SH-SY5Y (cell line): ENCODE measurements at regions not wholly inside any gene's neighbourhood (a gene's known extent, or its start where the extent isn't known, plus 50 kb on each side); places are given as distances from the start of the nearest gene placed in this dataset.
A peak's percentile ranks its signal among the peaks of the same experiment; 100 is the strongest.

Source experiments
- GATA2 ChIP-seq: IDR thresholded peaks from 2 replicates; pipeline ENCODE4 v1.6.1; 2011; ENCODE audit warnings: mild to moderate bottlenecking, low read depth, low read length
- GATA3 ChIP-seq: IDR thresholded peaks from 2 replicates; pipeline ENCODE4 v1.6.1; 2011; ENCODE audit warnings: low read depth, mild to moderate bottlenecking, low read length, moderate library complexity

DNA sequence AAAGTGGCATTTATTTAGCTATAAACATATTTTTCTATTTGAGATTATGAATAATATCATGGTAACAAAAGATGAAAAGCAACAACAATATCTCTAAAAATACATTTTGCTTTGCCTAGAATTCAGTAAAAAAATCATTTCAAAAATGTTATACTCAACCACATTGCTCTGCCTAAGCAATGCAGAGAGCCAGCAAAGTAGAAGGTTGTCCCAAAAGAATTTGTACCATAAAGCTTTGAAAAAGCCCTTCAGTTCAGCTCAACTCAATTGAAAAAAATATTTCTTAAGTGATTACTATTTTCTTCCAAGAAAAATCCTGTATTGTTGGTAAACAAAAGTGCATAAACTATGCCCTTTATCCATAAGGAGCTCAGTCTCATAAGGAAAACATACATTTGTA, 301.2 kb upstream of the ARSJ start:
- TF ChIP-seq GATA2 (no peak), GATA3 (no peak)

DNA sequence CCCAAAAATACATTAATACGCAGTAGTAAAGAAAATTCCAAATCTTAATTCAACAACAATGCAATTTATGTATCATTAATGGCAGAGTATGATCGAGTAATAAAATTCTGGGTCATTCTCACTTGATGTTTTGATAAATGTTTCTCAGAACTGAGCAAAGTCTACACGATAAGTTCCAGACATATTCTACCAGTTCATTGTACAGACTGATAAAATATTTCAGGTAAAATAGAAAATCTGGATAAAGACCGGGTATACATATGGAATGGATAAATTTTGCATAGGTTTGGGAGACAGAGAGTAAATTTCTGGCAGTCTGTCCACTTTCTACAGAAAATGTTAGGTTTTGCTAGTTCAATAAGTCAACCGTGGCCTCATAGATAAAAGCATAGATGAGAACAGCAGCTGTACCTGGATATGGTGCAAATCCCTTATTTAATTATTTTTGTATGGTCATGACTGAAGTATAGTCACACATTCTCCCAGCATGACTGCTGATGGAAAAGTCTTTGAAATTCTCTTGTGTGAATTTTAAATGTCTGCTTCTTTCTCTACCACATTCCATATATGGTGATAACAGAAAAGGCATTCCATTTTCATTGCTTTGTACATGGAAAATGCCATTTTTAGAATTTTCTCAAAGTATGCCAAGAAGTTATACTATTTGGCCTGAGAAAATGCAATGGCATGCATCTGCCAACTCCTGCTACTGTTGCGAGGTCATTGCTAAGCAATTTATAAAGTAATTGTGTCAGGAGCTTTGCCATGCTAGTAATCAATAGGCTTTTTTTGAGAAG, 301.9 kb upstream of the ARSJ start:
- TF ChIP-seq GATA2, result no peak
- no peak for TF ChIP-seq GATA3

DNA sequence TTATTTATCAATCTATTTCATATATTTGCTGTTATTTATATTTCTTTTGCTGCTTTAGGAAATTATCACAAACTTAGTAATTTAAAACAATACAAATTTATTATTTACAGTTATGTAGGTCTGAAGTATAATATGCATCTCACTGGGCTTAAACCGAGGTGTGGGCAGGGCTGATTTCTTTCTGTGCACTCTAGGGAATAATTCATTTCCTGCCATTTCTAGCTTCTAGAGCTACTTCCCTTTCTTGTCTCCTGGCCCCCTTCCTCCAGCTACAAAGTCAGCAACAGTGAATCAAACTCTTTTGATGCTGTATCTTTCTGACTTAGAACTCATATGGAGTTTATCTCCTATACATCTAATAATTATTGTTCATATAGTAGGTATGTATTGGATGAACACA, 303.5 kb upstream of the ARSJ start:
- no peak for TF ChIP-seq GATA3
- TF ChIP-seq GATA2, result no peak

DNA sequence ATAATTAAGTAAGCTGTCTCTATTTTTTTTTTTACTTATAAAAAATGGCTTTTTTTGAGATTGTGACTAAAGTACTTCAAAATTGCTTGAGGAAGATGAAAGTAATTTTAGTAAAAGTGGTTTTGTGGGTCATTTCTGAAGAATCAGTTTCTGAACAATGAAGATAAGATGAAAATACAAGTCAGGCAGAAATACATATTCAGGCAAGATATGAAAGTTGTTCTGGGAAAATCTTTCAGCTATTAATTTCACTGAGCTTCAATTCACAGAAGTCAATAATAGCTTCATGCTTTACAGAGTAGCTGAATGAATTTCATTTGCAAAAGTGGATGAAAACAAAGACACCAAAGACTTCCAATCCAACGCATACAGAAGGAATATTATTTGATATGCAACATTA, 305.2 kb upstream of the ARSJ start:
- TF ChIP-seq GATA3, result no peak
- TF ChIP-seq GATA2, result no peak

DNA sequence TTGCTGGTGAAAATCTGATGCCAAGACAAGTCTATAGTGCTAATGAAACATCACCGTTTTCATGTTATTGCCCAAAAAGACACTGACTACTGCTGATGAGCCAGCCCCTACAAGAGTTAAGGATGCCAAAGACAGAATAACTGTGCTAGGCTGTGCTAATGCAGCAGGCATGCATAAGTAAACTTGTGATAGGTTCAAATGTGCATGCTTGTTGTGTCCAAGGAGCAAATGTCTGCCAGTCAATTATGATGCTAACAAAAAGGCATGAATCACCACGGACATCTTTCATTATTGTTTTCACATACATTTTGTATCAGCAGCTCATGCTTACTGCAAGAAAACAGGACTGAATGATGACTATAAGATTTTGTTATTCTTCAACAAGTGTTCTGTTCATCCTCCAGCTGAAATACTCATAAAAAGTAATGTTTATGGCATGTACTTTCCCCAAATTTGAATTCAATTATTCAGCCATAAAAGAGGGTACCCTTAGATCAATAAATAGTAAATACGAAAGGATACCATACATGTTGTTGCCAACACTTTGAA, 306.9 kb upstream of the ARSJ start:
- TF ChIP-seq GATA2 (no peak), GATA3 (no peak)

DNA sequence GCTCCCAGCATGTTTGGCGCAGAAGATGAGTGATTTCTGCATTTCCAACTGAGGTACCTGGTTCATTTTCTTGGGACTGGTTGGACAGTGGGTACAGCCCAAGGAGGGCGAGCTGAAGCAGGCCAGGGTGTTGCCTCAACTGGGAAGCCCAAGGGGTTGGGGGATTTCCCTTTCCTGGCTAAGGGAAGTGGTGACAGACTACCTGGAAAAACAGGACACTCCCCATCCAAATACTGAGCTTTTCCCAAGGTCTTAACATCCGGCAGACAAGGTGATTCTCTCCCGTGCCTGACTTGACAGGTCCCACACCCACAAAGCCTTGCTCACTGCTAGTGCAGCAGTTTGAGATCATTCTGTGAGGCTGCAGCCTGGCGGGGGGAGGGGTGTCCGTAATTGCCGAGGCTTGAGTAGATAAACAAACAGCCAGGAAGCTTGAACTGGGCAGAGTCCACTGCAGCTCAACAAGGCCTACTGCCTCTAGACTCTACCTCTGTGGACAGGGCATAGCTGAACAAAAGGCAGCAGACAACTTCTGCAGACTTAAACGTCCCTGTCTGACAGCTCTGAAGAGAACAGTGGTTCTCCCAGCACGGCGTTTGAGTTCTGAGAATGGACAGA, 307.7 kb upstream of the ARSJ start:
- no peak for TF ChIP-seq GATA2
- no peak for TF ChIP-seq GATA3

DNA sequence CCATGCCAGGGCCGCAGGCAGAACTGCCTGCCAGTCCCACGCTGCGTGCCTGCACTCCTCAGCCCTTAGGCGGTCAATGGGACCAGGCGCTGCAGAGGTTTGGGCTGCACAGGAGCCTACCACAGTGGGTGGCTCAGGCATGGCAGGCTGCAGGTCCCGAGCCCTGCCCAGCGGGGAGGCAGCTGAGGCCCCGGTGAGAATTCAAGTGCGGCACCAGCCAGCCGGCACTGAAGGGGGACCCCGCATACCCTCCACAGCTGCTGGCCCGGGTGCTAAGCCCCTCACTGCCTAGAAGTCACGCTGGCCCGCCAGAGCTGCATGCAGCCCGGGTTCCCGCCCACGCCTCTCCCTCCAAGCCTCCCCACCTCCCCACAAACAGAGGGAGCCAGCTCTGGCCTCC, 302.5 kb upstream of the UGT8 start:
- TF ChIP-seq GATA2 (no peak), GATA3 (no peak)

DNA sequence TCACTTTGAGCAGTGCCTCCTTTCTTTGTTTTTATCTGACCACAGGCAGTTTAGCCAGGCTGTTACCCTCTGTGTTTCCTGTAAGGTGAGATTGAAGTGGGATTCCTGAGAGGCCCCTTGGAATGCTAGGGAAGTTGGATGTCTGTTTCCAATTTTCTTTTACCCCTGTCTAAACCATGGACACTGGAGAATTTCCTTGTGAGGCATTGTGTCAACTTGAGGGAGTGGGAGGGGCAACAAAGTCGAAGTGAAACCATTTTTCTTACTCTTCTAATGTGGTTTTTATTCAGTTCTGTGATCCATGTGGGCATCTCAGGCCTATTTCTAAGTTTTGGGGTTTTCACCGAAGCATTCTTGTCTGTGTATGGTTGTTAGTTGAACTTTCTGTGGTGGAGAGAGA, 296.1 kb upstream of the UGT8 start:
- TF ChIP-seq GATA3 (no peak), GATA2 (no peak)

DNA sequence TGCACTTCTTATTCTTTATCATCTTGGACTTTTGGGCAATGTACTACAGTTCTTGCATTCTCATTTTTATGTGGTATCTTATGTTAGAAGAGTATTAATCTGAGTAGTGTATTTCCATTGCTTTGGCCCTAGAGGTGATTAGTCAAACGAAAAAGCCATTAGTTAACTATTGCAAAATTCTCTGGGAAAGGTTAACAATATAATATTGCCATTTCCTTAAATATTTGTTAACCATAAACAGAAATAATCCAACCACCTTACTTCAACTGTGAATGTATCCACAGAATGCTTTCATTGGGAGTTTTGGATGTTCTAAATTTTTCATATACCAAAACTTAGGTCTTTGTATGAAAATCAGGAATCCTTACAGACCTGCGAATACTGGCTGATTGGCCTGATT, 294.6 kb upstream of the UGT8 start:
- TF ChIP-seq GATA3 (no peak), GATA2 (no peak)

DNA sequence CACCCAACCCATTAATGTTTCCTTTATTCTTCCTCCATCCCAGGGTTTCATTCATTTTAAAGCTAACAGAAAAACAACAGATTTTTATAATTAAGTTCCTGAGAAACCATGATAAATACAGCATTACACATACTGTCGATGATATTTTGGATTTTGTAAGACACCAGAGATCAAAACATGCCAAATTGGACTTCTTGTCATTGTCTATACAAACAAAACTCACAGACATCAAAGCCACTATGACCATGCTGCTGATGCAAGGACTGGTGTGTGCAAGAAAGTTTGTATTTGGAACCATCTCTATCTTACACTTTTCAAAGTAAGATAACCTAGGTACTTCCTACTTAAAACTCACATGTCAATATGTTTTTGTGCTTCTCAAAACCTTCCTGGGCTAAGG, 294.0 kb upstream of the UGT8 start:
- no peak for TF ChIP-seq GATA2
- no peak for TF ChIP-seq GATA3

DNA sequence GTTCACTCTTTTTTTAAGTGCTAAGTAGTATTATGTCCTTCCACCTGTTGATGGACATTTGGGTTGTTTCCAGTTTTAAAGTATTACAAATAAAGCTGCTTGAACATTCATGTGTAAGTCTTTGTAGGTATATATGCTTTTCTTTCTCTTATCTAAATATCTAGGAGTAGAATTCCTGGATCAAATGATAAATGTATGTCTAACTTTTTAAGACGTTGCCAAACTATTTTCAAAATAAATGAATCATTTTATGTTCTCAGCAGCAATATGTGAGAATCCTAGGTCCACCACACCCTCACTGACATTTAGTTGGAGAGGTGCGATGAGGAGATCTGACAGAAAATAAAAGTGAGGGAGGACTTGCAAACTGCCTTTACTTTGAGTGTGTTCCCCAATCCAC, 291.7 kb upstream of the UGT8 start:
- TF ChIP-seq GATA2 (no peak), GATA3 (no peak)

DNA sequence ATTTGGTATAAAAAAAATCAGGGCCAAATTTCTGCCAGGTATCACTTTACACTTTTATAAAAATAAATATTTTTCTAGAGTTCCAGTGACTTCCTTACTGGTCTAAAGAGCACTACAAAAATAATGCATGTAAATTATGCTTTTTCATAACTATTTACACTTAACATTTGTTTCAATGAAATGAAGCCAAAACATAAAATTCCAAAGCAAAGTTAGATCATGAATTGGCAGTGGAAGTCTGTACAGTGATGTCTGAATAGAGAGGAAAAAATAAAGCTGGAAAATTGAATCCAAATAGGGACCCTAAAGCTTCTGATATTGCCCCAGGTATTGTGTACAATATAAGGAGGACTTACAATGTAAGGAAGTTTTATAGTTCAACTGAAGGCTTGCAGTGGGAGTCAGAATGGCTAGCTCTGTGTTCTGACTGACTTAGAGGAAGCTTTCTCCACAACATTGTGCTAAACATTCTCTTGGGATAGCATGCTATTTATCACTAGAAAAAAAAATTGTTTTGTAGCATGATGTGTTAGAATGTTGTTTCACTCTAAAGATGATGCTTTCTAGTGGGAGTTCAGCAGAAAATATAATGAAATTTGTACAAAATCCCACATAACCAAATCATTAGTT, 288.2 kb upstream of the UGT8 start:
- TF ChIP-seq GATA3 (no peak), GATA2 (no peak)

DNA sequence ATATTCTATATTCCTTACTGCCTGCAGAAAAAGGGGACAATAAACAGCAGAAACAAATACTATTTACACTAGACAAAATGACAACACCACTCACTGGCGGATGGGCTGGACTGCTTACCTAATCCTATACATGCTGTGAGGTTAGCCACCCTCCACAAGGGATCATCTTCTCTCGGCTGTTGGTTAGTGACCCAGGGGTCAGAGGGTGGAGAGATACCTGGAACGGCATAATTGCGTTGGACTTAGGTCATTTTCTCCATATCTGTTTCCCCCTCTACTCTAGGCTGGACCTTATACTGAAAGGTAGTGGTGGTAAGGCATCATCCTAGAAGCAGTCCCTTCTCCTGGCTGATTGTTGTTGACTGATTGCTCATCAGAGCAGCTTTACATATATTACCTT, 286.8 kb upstream of the UGT8 start:
- TF ChIP-seq GATA3 (no peak), GATA2 (no peak)

DNA sequence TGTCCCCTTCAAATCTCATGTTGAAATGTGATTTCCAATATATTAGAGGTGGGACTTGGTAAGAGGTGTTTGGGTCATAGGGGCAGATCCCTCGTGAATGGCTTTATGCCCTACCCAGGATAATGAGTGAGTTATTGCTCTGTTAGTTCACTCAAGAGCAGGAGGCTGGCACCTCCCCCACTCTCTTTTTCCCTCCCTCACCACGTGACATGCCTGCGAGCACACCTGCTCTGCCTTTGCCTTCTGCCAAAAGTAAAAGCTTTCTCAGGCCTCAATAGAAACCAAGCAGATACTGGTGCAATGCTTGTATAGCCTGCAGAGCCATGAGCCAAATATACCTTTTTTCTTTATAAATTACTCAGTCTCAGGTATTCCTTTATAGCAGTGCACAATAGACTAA, 286.3 kb upstream of the UGT8 start:
- TF ChIP-seq GATA3 (no peak), GATA2 (no peak)

DNA sequence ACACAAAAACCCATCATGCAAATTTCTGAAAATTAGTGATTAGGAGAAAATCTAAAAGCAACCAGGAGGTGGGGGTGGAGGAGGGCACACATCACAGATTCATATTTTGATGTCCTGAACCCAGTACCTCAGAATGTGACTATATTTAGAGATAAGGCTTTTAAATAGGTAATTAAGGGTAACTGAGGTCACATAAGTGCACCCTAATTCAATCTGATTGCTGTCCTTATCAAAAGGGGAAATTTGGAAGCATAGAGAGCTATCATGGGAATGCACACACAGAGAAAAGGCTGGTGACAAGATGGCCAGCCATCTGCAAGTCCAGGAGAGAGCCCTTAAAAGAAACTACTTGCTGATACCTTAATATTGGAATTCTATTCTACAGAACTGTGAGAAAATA, 281.8 kb upstream of the UGT8 start:
- peak; percentile 80 for TF ChIP-seq GATA3
- peak; percentile 89 for TF ChIP-seq GATA2
